Gastroesophageal sphincter (tissue), 4 donors: ENCODE measurements at regions not wholly inside any gene's neighbourhood (a gene's known extent, or its start where the extent isn't known, plus 50 kb on each side); places are given as distances from the start of the nearest gene placed in this dataset.
"Not testable (repeated sequence)": the region's sequence is repeated elsewhere in the genome, so short reads cannot be mapped to it uniquely, and the experiment has no call there.

ENCODE experiments used
- ATAC-seq: fragments of 150-250 bp; one replicate; pipeline ENCODE4 v1.9.1; 2016; ENCODE audit warnings: mild to moderate bottlenecking, moderate library complexity
- H3K27ac ChIP-seq, 4 donors: fragments of 200-600 bp; sonication (generic) in 3 of 4; 1 replicate in 3 of 4; 2 replicates in 1 of 4; pipeline ENCODE4 v1.5.1; 2016 to 2019
- H3K27me3 ChIP-seq: fragments of 200-600 bp; sonication (generic); one replicate; pipeline ENCODE4 v1.5.1; 2019
- H3K36me3 ChIP-seq, 2 donors: fragments of 200-600 bp; sonication (generic); one replicate each; pipeline ENCODE4 v1.5.1; 2019; ENCODE audit warnings: control low read depth in 1 of 2
- H3K4me1 ChIP-seq, 3 donors: fragments of 200-600 bp; sonication (generic); 1 replicate in 2 of 3; 2 replicates in 1 of 3; pipeline ENCODE4 v1.5.1; 2016 to 2019; ENCODE audit warnings: control low read depth in 2 of 3
- H3K4me3 ChIP-seq, 2 donors: fragments of 200-600 bp; sonication (generic); one replicate each; pipeline ENCODE4 v1.5.1; 2019; ENCODE audit warnings: mild to moderate bottlenecking in 1 of 2, moderate library complexity in 1 of 2
- H3K9me3 ChIP-seq, 3 donors: fragments of 200-600 bp; sonication (generic); one replicate each; pipeline ENCODE4 v1.5.1; 2017 to 2019; ENCODE audit warnings: control low read depth in 2 of 3
- EP300 ChIP-seq: sonication (generic); formaldehyde crosslinking; IDR thresholded peaks from one replicate; pipeline ENCODE4 v1.6.1; 2017; ENCODE audit warnings: antibody characterized with exemption, mild to moderate bottlenecking
- POLR2A ChIP-seq, 2 donors: fragments of 450-650 bp; IDR thresholded peaks; one replicate each; pipeline ENCODE4 v1.6.1; 2017; ENCODE audit warnings: antibody characterized with exemption in 2 of 2, mild to moderate bottlenecking in 2 of 2, moderate library complexity in 1 of 2
- POLR2AphosphoS5 ChIP-seq: sonication (generic); formaldehyde crosslinking; IDR thresholded peaks from one replicate; pipeline ENCODE4 v1.6.1; 2017; ENCODE audit warnings: antibody characterized with exemption
- WGBS, 2 donors: methylation state at CpG; one replicate each; pipeline ENCODE4 v1.1.5; 2018; ENCODE audit warnings: low coverage in 1 of 2; 5-methylcytosine and 5-hydroxymethylcytosine counted together
- TF ChIP-seq, protein P1 (sequence below), 4 experiments: fragments of 200-600 bp in 2 of 4; fragments of 450-650 bp in 2 of 4; sonication (generic) in 1 of 4; IDR thresholded peaks; one replicate each; pipeline ENCODE4 v1.5.1; 2017 to 2019; ENCODE audit warnings: antibody characterized with exemption in 4 of 4, mild to moderate bottlenecking in 2 of 4, moderate library complexity in 2 of 4

DNA sequence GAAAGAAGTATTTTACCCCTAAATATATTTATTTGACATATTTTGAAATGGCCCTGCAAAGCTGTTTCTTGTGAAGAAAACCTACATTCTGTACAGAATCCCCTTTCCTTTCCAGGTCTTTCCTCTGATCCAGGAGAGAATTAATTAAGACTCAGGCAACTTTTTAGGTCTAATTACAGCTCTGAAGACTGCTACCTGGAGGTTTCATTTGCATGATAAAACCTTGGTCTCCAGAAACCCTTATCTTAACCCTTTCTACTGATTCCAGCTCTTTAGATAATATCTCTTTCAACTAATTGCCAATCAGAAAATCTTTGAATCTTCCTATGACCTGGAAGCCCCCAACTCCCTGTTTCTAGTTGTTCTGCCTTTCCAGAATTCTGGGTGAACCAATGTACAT is 224.0 kb downstream of the FAM47A start:
- Histone ChIP-seq H3K36me3 (no peaks in the 10 kb centered on the region), H3K4me3 (no peak overlapping the region), H3K9me3 (no peaks in the 10 kb centered on the region), H3K4me1 (no peaks in the 10 kb centered on the region), H3K27ac (no peak overlapping the region), H3K27me3 (no peaks in the 10 kb centered on the region)
- TF ChIP-seq EP300, result no peak
- no peak for TF ChIP-seq POLR2AphosphoS5
- no peak for ATAC-seq

DNA sequence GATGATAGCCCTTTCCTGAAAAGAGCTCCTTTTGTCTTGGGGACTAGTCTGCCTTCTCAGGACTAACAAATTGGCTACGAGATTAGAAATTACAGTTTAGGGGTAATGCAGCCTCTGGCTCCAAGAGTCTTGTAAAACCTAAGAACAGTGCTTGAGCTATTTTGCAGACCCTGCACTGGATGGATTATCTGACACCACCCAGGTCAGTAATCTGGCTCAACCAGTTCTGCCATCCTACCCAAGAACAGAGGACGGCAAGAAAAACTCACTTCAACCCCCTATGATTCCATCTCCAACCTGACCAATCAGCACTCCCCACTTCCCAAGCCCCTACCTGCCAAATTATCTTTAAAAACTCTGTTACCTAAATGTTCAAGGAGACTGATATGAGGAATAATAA is 225.1 kb downstream of the FAM47A start:
- Histone ChIP-seq H3K27me3 (no peaks in the 10 kb centered on the region), H3K4me3 (no peak overlapping the region), H3K27ac (no peak overlapping the region), H3K4me1 (no peaks in the 10 kb centered on the region), H3K9me3 (no peaks in the 10 kb centered on the region), H3K36me3 (no peaks in the 10 kb centered on the region)
- WGBS, 2 donors, result 46 to 67% methylated on average over 1 to 2 of the region's 2 CpGs
- no peak for TF ChIP-seq POLR2A (IDR thresholded peaks at IDR 0.05)
- TF ChIP-seq POLR2AphosphoS5, result no peak
- no peak for TF ChIP-seq EP300
- TF ChIP-seq, protein P1, sequence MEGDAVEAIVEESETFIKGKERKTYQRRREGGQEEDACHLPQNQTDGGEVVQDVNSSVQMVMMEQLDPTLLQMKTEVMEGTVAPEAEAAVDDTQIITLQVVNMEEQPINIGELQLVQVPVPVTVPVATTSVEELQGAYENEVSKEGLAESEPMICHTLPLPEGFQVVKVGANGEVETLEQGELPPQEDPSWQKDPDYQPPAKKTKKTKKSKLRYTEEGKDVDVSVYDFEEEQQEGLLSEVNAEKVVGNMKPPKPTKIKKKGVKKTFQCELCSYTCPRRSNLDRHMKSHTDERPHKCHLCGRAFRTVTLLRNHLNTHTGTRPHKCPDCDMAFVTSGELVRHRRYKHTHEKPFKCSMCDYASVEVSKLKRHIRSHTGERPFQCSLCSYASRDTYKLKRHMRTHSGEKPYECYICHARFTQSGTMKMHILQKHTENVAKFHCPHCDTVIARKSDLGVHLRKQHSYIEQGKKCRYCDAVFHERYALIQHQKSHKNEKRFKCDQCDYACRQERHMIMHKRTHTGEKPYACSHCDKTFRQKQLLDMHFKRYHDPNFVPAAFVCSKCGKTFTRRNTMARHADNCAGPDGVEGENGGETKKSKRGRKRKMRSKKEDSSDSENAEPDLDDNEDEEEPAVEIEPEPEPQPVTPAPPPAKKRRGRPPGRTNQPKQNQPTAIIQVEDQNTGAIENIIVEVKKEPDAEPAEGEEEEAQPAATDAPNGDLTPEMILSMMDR (IDR thresholded peaks at IDR 0.05), result no peak
- no peak for ATAC-seq

DNA sequence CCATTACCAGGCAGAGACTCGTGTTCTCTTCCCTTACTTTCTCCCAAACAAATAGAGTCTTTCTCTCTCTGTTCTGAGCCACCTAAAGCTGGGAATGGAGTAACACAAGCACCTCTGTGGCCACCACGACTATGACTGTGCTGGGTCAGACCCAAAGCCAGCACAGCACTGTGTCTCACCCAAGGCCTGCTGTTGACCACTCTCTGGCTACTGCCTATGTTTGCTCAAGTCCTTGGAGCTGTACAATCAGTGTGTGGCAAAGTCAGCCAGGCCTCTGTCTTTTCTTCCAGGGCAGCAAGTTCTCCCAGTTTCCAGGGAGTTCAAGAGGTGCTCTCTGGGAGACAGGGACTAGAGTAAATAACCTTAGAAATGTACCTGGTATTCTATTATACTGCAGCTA is 239.4 kb downstream of the FAM47A start:
- H3K27ac ChIP-seq, result no peak overlapping the region
- H3K27me3 ChIP-seq, result no peaks in the 10 kb centered on the region
- H3K4me1 ChIP-seq, result no peaks in the 10 kb centered on the region
- H3K36me3 ChIP-seq, result no peaks in the 10 kb centered on the region
- no peaks in the 10 kb centered on the region for H3K9me3 ChIP-seq
- WGBS, 2 donors, result no CpG with 5 or more reads among the region's 2 CpGs
- H3K4me3 ChIP-seq, result no peak overlapping the region
- ATAC-seq, result no peak
- TF ChIP-seq POLR2AphosphoS5, result no peak

DNA sequence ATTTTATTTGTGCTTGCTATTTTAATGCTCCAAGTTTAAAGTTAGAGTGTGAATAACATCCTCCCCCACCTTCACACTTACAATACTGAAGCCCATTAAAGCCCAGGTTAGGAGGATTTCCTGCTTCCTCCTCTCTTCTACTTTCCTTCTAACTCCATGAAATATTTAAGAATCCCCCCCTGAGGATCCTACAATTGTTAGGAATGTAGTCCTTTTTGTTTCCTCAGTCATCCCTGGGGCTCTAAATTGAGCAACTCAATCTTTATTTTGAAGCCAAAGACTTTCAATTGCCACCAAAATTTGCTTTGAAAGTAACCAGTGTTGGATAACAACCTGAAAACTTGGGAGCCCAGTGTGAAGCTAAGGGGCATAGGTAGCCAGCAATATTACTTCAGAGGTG is 276.9 kb downstream of the FAM47A start:
- H3K36me3 ChIP-seq, result no peaks in the 10 kb centered on the region
- H3K4me1 ChIP-seq, result no peaks in the 10 kb centered on the region
- H3K9me3 ChIP-seq, result no peaks in the 10 kb centered on the region
- no peak for TF ChIP-seq POLR2AphosphoS5
- no peak for TF ChIP-seq EP300
- no peak for TF ChIP-seq POLR2A (IDR thresholded peaks at IDR 0.05)
- TF ChIP-seq, protein P1 (IDR thresholded peaks at IDR 0.05), result no peak
- H3K27ac ChIP-seq, result no peak overlapping the region
- no peak for ATAC-seq
- H3K4me3 ChIP-seq, result no peak overlapping the region
- H3K27me3 ChIP-seq, result no peaks in the 10 kb centered on the region

DNA sequence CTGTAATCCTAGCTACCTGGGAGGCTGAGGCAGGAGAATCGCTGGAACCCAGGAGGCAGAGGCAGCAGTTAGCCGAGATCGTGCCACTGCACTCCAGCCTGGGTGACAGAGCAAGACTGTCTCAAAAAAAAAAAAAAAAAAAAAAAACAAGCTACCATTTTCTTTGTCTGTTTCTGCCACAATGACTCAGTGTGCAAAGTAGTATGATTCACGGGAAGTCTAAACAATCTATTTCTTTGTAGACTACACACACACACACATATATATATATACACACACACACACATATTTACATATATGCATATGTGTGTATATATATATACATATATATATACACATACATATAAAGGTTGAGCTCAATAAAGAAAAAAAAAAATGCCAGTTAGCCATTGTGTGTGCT is 280.0 kb downstream of the FAM47A start:
- not testable (repeated sequence) for ATAC-seq
- 89% methylated on average over 1 of the region's 4 CpGs; no CpG with 5 or more reads in 1 of the 2 donors for WGBS, 2 donors

DNA sequence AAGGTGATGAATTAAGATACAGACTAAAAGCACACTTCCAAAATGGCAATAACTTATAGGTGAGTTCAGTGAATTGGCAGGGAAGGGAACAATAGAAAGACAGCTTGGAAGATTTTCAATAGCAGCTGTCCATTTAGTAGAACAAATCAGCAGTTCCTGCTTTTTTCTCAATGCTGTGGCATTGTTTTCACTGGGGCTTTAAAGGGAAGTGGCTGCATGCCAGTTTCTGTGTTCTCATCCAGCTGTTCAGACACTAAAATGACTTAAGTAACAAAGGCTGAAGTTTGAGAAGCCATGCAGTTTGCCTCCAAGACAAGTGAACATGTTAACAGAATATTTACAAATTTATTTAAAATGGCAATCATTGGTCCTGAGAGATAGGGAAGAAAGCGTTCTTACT is 291.9 kb downstream of the FAM47A start:
- Histone ChIP-seq H3K9me3 (no peaks in the 10 kb centered on the region), H3K4me1 (no peaks in the 10 kb centered on the region), H3K27ac (no peak overlapping the region), H3K27me3 (no peaks in the 10 kb centered on the region), H3K4me3 (no peak overlapping the region), H3K36me3 (no peaks in the 10 kb centered on the region)
- no peak for ATAC-seq
- 8 to 67% methylated on average over 1 of the region's 1 CpG for WGBS, 2 donors
- TF ChIP-seq POLR2A (IDR thresholded peaks at IDR 0.05) (no peak), POLR2AphosphoS5 (no peak), EP300 (no peak)
- TF ChIP-seq, protein P1 (IDR thresholded peaks at IDR 0.05), result no peak

More for the DNA sequence above, 280.0 kb downstream of the FAM47A start:
- not testable (repeated sequence) for H3K27me3 ChIP-seq, H3K36me3 ChIP-seq, H3K4me1 ChIP-seq, H3K4me3 ChIP-seq, H3K27ac ChIP-seq, H3K9me3 ChIP-seq

DNA sequence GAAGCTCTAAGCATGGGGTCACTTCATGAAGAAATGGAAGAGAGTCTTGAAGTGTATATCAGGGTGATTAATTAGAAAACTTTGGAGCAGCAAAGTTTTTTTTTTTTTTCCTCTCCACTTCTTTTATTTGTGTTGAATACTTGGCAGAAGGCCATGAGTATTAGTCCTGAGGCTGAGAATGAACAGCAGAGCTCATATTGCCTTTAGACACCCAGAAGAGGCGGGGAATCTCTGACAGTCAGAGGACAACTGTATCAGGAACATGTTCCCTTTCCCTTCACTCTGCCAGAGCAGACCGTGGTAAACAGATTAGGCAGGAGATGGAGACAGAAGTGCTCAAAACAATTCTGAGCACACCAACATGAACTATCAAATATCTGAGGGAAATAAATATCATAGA is 300.9 kb downstream of the FAM47A start:
- no peak for ATAC-seq
- WGBS, 2 donors, result 10 to 80% methylated on average over 1 to 2 of the region's 2 CpGs
- Histone ChIP-seq H3K4me1 (no peaks in the 10 kb centered on the region), H3K27ac (no peak overlapping the region), H3K27me3 (no peaks in the 10 kb centered on the region), H3K36me3 (no peaks in the 10 kb centered on the region), H3K9me3 (no peaks in the 10 kb centered on the region), H3K4me3 (no peak overlapping the region)
- TF ChIP-seq POLR2A (IDR thresholded peaks at IDR 0.05) (no peak), POLR2AphosphoS5 (no peak)
- TF ChIP-seq, protein P1 (IDR thresholded peaks at IDR 0.05), result no peak
